ENCODE measurements at regions not wholly inside any gene's neighbourhood (a gene's known extent, or its start where the extent isn't known, plus 50 kb on each side); places are given as distances from the start of the nearest gene placed in this dataset.

GRCh38 chr4:100796332-100796731 lies 278.5 kb upstream of the EMCN start:
- no peak overlapping the region for H2AFZ ChIP-seq (ENCODE audit: low read depth)
- no peaks in the 10 kb centered on the region for H3K36me3 ChIP-seq (ENCODE audit: insufficient read depth)

GRCh38 chr4:100795581-100795980 lies 277.8 kb upstream of the EMCN start:
- H3K79me2 ChIP-seq (ENCODE audit: insufficient read depth, low read depth), result no peaks in the 10 kb centered on the region
- no peaks in the 10 kb centered on the region for H3K36me3 ChIP-seq (ENCODE audit: insufficient read depth)
- H2AFZ ChIP-seq (ENCODE audit: low read depth), result no peak overlapping the region
- H3K4me3 ChIP-seq (IDR thresholded peaks at IDR 0.05; ENCODE audit: insufficient read depth, low read depth, low read length), result no peak overlapping the region
- no peak overlapping the region for H3K9ac ChIP-seq
- no peaks in the 10 kb centered on the region for H3K27me3 ChIP-seq (ENCODE audit: insufficient read depth, low read depth)
- H3K27ac ChIP-seq, result no peak overlapping the region
- no peak for TF ChIP-seq CTCF (conservative IDR thresholded peaks at IDR 0.05; ENCODE audit: low read depth, low read length)
- H4K20me1 ChIP-seq (ENCODE audit: insufficient read depth), result no peaks in the 10 kb centered on the region
- no peak overlapping the region for H3K4me2 ChIP-seq
- peaks cover 7% of the 10 kb centered on the region for H3K4me1 ChIP-seq (ENCODE audit: low read depth, poor library complexity, severe bottlenecking)

More at GRCh38 chr4:100796332-100796731, 278.5 kb upstream of the EMCN start:
- Histone ChIP-seq H3K4me3 (IDR thresholded peaks at IDR 0.05; ENCODE audit: insufficient read depth, low read depth, low read length) (no peak overlapping the region), H3K4me1 (ENCODE audit: low read depth, poor library complexity, severe bottlenecking) (peaks cover 8% of the 10 kb centered on the region), H4K20me1 (ENCODE audit: insufficient read depth) (no peaks in the 10 kb centered on the region), H3K79me2 (ENCODE audit: insufficient read depth, low read depth) (no peaks in the 10 kb centered on the region), H3K4me2 (no peak overlapping the region), H3K27me3 (ENCODE audit: insufficient read depth, low read depth) (no peaks in the 10 kb centered on the region), H3K27ac (no peak overlapping the region), H3K9ac (no peak overlapping the region)
- no peak for TF ChIP-seq CTCF (conservative IDR thresholded peaks at IDR 0.05; ENCODE audit: low read depth, low read length)

- Histone ChIP-seq H4K20me1 (ENCODE audit: insufficient read depth) (no peaks in the 10 kb centered on the region), H3K27ac (no peak overlapping the region), H3K79me2 (ENCODE audit: insufficient read depth, low read depth) (no peaks in the 10 kb centered on the region), H3K27me3 (ENCODE audit: insufficient read depth, low read depth) (no peaks in the 10 kb centered on the region), H3K9ac (no peak overlapping the region), H3K4me3 (IDR thresholded peaks at IDR 0.05; ENCODE audit: insufficient read depth, low read depth, low read length) (no peak overlapping the region), H3K36me3 (ENCODE audit: insufficient read depth) (no peaks in the 10 kb centered on the region), H3K4me1 (ENCODE audit: low read depth, poor library complexity, severe bottlenecking) (no peaks in the 10 kb centered on the region), H2AFZ (ENCODE audit: low read depth) (no peak overlapping the region), H3K4me2 (no peak overlapping the region)
- TF ChIP-seq CTCF (conservative IDR thresholded peaks at IDR 0.05; ENCODE audit: low read depth, low read length), result no peak
Measured at GRCh38 chr4:100790836-100791615, 273.2 kb upstream of the EMCN start.

GRCh38 chr4:100789991-100790390 lies 272.2 kb upstream of the EMCN start:
- Histone ChIP-seq H4K20me1 (ENCODE audit: insufficient read depth) (no peaks in the 10 kb centered on the region), H3K27ac (no peak overlapping the region), H2AFZ (ENCODE audit: low read depth) (no peak overlapping the region), H3K9ac (no peak overlapping the region), H3K79me2 (ENCODE audit: insufficient read depth, low read depth) (no peaks in the 10 kb centered on the region), H3K4me1 (ENCODE audit: low read depth, poor library complexity, severe bottlenecking) (no peaks in the 10 kb centered on the region), H3K36me3 (ENCODE audit: insufficient read depth) (no peaks in the 10 kb centered on the region), H3K4me3 (IDR thresholded peaks at IDR 0.05; ENCODE audit: insufficient read depth, low read depth, low read length) (no peak overlapping the region), H3K27me3 (ENCODE audit: insufficient read depth, low read depth) (no peaks in the 10 kb centered on the region), H3K4me2 (no peak overlapping the region)
- TF ChIP-seq CTCF (conservative IDR thresholded peaks at IDR 0.05; ENCODE audit: low read depth, low read length), result no peak

All from KMS-11 (cell line).